ENCODE measurements at regions not wholly inside any gene's neighbourhood (a gene's known extent, or its start where the extent isn't known, plus 50 kb on each side); places are given as distances from the start of the nearest gene placed in this dataset.

- Histone ChIP-seq H3K36me3 (ENCODE audit: low read depth) (no peaks in the 10 kb centered on the region), H3K4me3 (no peak overlapping the region), H3K4me1 (ENCODE audit: low read depth) (no peaks in the 10 kb centered on the region), H3K9me3 (no peaks in the 10 kb centered on the region)
- ATAC-seq (no peak), DNase-seq (no peak)
- intact Hi-C loops (cut with DNase I, micrococcal nuclease), result no loop called here
- TF ChIP-seq CTCF (IDR thresholded peaks at IDR 0.05), result no peak
Observed at GRCh38 chr13:90454002-90454636, 893.4 kb upstream of the MIR17HG start.

GRCh38 chr13:90455067-90455466, 892.4 kb upstream of the MIR17HG start:
- Histone ChIP-seq H3K4me3 (no peak overlapping the region), H3K4me1 (ENCODE audit: low read depth) (no peaks in the 10 kb centered on the region), H3K36me3 (ENCODE audit: low read depth) (no peaks in the 10 kb centered on the region), H3K9me3 (no peaks in the 10 kb centered on the region)
- DNase-seq (no peak), ATAC-seq (no peak)
- no peak for TF ChIP-seq CTCF (IDR thresholded peaks at IDR 0.05)
- intact Hi-C loops (cut with DNase I, micrococcal nuclease), result no loop called here

- Histone ChIP-seq H3K9me3 (no peaks in the 10 kb centered on the region), H3K4me3 (no peak overlapping the region), H3K36me3 (ENCODE audit: low read depth) (no peaks in the 10 kb centered on the region), H3K4me1 (ENCODE audit: low read depth) (no peaks in the 10 kb centered on the region)
- intact Hi-C loops (cut with DNase I, micrococcal nuclease), result no loop called here
- no peak for TF ChIP-seq CTCF (IDR thresholded peaks at IDR 0.05)
- no peak for DNase-seq
- no peak for ATAC-seq
Observed at GRCh38 chr13:90455823-90456222, 891.7 kb upstream of the MIR17HG start.

- Histone ChIP-seq H3K4me1 (ENCODE audit: low read depth) (no peaks in the 10 kb centered on the region), H3K9me3 (no peaks in the 10 kb centered on the region), H3K36me3 (ENCODE audit: low read depth) (no peaks in the 10 kb centered on the region), H3K4me3 (no peak overlapping the region)
- TF ChIP-seq CTCF (IDR thresholded peaks at IDR 0.05), result no peak
- intact Hi-C loops (cut with DNase I, micrococcal nuclease), result no loop called here
- no peak for DNase-seq
- no peak for ATAC-seq
Observed at GRCh38 chr13:90461398-90461797, 886.1 kb upstream of the MIR17HG start.

GRCh38 chr13:90477216-90477615, 870.3 kb upstream of the MIR17HG start:
- no peak for TF ChIP-seq CTCF (IDR thresholded peaks at IDR 0.05)
- Histone ChIP-seq H3K9me3 (no peaks in the 10 kb centered on the region), H3K4me3 (no peak overlapping the region), H3K4me1 (ENCODE audit: low read depth) (no peaks in the 10 kb centered on the region), H3K36me3 (ENCODE audit: low read depth) (no peaks in the 10 kb centered on the region)
- intact Hi-C loops (cut with DNase I, micrococcal nuclease), result no loop called here
- no peak for DNase-seq
- ATAC-seq, result no peak

GRCh38 chr13:90483906-90484305, 863.6 kb upstream of the MIR17HG start:
- Histone ChIP-seq H3K4me1 (ENCODE audit: low read depth) (no peaks in the 10 kb centered on the region), H3K36me3 (ENCODE audit: low read depth) (no peaks in the 10 kb centered on the region), H3K4me3 (no peak overlapping the region), H3K9me3 (no peaks in the 10 kb centered on the region)
- DNase-seq, result no peak
- intact Hi-C loops (cut with DNase I, micrococcal nuclease), result no loop called here
- no peak for TF ChIP-seq CTCF (IDR thresholded peaks at IDR 0.05)
- ATAC-seq, result no peak
